NB4 (cell line): ENCODE measurements at regions not wholly inside any gene's neighbourhood (a gene's known extent, or its start where the extent isn't known, plus 50 kb on each side); places are given as distances from the start of the nearest gene placed in this dataset.

ENCODE experiments used
- DNase-seq: peaks from one replicate; pipeline ENCODE4 v3.0.0; 2010; ENCODE audit warnings: low read depth
- H3K4me3 ChIP-seq: one replicate; pipeline ENCODE4 v1.5.1; 2011; ENCODE audit warnings: mild to moderate bottlenecking, low read depth, low read length, moderate library complexity
- CTCF ChIP-seq: IDR thresholded peaks from one replicate; pipeline ENCODE4 v1.5.1; 2012; ENCODE audit warnings: low read depth, low read length
- MAX ChIP-seq: IDR thresholded peaks from 2 replicates; pipeline ENCODE4 v1.6.1; 2011; ENCODE audit warnings: low read depth, low read length
- MYC ChIP-seq: IDR thresholded peaks from 2 replicates; pipeline ENCODE4 v1.6.1; 2011; ENCODE audit warnings: low read depth, low read length
- POLR2A ChIP-seq: IDR thresholded peaks from 2 replicates; pipeline ENCODE4 v1.6.1; 2011; ENCODE audit warnings: mild to moderate bottlenecking; ENCODE audit not compliant: insufficient read length; ENCODE audit errors: extremely low read depth

GRCh38 chr15:38714309-38715072 lies 149.9 kb upstream of the RASGRP1 start:
- no peak overlapping the region for H3K4me3 ChIP-seq
- no peak for DNase-seq
- TF ChIP-seq POLR2A: no peak
- TF ChIP-seq MYC: no peak
- no peak for TF ChIP-seq MAX
- TF ChIP-seq CTCF: no peak

- no peak overlapping the region for H3K4me3 ChIP-seq
- no peak for DNase-seq
- TF ChIP-seq CTCF (no peak), MAX (no peak), POLR2A (no peak), MYC (no peak)
Observed at GRCh38 chr15:38720893-38721567, 156.4 kb upstream of the RASGRP1 start.

GRCh38 chr15:38721568-38721945 lies 156.9 kb upstream of the RASGRP1 start:
- no peak for DNase-seq
- no peak for TF ChIP-seq MAX
- TF ChIP-seq MYC: no peak
- TF ChIP-seq CTCF: no peak
- no peak for TF ChIP-seq POLR2A
- no peak overlapping the region for H3K4me3 ChIP-seq

- no peak for TF ChIP-seq CTCF
- no peak for TF ChIP-seq MAX
- TF ChIP-seq MYC: no peak
- no peak for TF ChIP-seq POLR2A
- no peak overlapping the region for H3K4me3 ChIP-seq
- no peak for DNase-seq
Observed at GRCh38 chr15:38722236-38722635, 157.6 kb upstream of the RASGRP1 start.

- H3K4me3 ChIP-seq: no peak overlapping the region
- DNase-seq: no peak
- TF ChIP-seq POLR2A: no peak
- TF ChIP-seq CTCF: no peak
- TF ChIP-seq MAX: no peak
- no peak for TF ChIP-seq MYC
Observed at GRCh38 chr15:38724827-38725226, 160.2 kb upstream of the RASGRP1 start.
